ENCODE measurements at regions not wholly inside any gene's neighbourhood (a gene's known extent, or its start where the extent isn't known, plus 50 kb on each side); places are given as distances from the start of the nearest gene placed in this dataset.
A peak's percentile ranks its signal among the peaks of the same experiment; 100 is the strongest.
"Not testable (repeated sequence)": the region's sequence is repeated elsewhere in the genome, so short reads cannot be mapped to it uniquely, and the experiment has no call there.

DNA sequence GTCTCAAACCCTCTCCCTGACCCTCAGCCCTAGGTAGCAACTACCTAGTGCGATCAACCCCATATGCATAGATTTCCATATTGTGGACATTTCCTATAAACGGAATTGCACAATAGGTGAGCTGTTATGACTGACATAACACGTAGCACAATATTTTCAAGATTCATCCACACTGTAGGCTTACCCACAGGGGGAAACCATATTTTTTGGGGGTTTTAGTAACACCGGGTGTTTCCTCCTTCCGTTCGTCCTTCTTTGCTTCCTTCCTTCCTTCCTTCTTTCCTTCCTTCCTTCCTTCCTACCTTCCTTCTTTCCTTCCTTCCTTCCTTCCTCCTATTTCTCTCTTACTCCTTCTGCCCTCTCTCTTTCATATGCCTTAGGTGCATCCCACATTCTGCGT lies 524.2 kb downstream of the CWH43 start:
- not testable (repeated sequence) for DNase-seq (ENCODE audit: low read depth)

DNA sequence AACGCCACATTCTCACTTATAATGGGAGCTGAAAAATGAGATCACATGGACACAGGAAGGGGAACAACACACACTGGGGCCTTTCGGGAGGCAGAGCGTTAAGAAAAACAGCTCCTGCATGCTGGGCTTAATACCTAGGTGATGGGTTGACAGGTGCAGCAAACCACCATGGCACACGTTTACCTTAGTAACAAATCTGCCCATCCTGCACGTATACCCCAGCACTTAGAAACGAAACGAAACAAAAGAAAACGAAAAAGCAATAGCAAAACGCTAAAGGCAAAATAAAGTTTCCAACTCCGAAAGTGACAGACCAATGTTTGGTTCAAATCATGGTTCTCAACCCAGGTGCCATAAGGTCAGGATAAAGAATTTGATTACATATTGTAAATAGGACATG lies 525.3 kb downstream of the CWH43 start:
- DNase-seq (ENCODE audit: low read depth) = not testable (repeated sequence)

- DNase-seq (ENCODE audit: low read depth) = peak; percentile 3
Observed at GRCh38 chr4:49511881-49512491, 525.9 kb downstream of the CWH43 start.

DNA sequence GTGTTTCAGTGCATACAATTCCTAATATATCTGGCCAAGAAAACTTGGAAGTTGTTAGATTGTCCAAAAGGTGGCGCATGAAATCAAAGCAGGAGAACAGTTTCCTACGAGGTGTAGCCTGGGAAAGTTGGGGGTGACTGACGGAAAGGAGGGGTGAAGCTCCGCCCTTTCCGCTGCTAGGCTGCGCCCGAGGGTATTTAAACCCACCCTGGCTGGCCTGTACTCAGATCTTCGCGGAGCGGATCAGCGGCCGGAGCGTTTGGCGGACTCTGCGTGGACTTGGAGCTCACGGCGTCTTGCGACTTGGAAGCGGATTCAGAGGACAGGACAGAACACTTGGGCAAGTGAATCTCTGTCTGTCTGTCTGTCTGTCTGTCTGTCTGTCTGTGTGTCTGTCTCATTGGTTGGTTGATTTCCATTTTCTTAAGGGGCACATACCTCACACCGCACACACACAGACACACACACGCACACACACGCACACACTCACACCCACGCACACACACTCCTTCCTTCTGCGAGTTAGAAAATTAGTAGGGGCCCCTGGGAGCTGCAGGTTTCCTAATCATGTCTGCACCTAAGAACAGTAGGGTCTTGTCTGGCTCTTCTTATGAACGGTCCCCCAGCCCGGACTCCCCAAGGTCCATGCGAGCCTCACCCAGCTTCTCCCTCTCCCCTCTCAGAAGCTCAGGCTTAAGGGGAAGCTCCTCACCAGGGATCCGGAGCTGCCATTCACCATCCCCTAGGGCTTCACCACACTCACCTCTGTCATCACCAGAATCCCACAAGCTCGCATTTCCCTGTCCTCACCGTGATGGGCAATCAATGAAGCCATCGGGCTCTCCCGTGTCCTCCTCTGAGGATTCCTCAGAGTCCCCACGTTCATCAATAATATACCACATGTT lies 526.8 kb downstream of the CWH43 start:
- DNase-seq (ENCODE audit: low read depth) = not testable (repeated sequence)

DNA sequence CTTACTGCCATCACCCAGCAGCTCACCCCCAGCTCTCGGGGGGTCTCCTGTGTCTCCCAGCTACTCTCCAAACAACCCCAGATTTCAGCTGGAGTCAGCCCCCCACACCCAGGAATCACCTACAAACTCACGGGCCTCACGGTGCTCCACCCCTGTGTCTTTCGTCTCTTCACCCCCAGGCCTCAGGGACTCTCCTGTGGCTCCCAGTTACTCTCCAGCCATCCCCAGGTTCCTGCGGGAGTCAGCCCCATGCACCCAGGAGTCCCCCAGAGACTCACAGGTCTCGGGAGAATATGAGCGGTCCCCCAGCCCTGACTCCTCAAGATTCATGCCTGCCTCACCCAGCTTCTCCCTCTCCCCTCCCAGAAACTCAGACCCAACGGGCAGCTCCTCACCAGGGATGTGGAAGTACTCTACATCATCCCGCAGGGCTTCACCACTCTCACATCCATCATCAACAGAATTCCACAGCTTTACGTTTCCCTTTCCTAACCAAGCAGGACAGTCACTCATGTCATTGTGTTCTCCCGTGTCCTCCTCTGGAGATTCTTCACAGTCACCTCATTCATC lies 527.6 kb downstream of the CWH43 start:
- DNase-seq (ENCODE audit: low read depth) = not testable (repeated sequence)

GRCh38 chr4:49514171-49514699 lies 528.2 kb downstream of the CWH43 start:
- DNase-seq (ENCODE audit: low read depth) = peak; percentile 1

DNA sequence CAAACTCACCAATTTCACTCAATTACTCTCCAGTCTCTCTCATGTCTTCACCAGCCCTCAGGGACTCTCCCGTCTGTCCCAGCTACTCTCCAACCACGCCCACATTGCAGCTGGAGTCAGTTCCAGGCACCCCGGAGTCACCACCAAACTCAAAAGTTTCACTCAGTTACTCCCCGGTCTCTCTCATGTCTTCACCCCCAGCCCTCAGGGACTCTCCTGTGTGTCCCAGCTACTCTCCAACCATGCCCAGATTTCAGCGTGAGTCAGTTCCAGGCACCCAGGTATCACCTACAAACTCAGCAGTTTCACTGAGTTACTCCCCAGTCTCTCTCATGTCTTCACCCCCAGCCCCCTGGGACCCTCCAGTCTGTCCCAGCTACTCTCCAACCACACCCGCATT lies 528.8 kb downstream of the CWH43 start:
- DNase-seq (ENCODE audit: low read depth) = not testable (repeated sequence)

DNA sequence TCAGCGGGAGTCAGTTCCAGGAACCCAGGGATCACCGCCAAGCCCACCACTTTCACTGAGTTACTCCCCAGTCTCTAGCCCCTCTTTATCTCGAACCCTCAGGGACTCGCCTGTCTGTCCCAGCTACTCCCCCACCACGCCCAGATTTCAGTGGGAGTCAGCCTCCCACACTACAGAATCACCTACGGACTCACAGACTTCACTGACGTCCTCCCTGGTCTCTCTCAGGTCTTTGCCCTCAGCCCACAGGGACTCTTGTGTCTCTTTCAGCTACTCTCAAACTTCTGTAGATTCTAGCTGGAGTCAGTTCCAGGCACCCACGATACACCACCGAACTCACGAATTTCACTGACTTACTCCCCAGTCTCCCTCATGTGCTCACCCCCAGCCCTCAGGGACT lies 529.2 kb downstream of the CWH43 start:
- DNase-seq (ENCODE audit: low read depth) = not testable (repeated sequence)

GRCh38 chr4:49516096-49516495 lies 530.0 kb downstream of the CWH43 start:
- not testable (repeated sequence) for DNase-seq (ENCODE audit: low read depth)

DNA sequence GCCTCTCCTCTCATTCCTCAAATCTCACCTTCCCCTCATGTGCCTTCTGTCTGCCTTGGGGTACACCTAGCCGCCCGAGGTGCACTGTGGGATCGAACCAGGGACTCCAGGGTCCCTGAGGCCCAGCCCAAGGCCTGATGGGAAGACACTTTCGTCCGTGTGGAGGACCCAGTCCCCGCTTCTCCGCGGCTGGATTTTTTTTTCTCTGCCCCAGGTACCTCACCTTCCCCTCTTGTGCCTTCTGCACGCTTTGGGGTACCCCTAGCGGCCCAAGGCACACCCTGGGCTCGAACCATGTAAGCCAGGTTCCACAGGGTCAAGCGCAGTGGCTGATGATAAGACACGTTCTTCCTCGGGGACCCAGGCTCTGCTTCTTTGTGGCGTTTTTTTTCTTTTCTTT lies 530.7 kb downstream of the CWH43 start:
- no peak for DNase-seq (ENCODE audit: low read depth)

GRCh38 chr4:49517485-49518205 lies 531.6 kb downstream of the CWH43 start:
- not testable (repeated sequence) for DNase-seq (ENCODE audit: low read depth)

DNA sequence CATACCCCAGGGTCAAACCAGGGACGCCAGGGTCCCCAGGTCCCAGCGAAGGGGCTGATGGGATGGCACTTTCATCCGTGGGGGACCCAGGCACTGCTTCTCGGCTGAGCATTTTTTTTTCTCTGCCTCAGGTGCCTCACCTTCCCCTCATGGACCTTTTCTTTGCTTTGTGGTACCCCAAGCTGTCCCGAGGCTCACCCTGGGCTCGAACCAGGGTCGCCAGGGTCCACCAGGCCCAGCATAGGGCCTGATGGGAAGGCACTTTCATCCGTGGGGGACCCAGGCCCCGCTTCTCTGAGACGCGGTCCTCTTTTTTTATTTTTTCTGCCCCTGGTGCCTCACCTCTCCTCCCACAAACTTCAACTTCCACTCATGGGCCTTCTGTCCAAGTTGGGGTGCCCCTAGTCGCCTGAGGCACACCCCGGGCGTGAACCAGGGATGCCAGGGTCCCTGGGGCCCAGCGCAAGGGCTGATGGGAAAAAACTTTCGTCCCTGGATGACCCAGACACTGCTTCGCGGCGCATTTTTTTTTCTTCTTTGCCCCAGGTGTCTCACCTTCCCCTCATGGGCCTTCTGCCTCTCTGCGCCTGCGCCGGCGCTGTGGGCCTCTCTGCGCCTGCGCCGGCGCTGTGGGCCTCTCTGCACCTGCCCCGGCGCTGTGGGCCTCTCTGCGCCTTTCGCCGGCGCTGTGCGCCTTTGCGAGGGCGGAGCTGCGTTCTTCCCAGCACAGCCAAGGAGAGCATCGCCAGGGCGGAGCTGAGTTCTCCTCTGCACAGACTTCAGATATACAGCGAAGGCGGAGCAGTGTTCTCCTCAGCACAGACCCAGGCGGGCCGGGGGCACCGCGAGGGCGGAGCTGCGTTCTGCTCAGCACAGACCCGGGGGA lies 533.3 kb downstream of the CWH43 start:
- DNase-seq (ENCODE audit: low read depth) = not testable (repeated sequence)

- not testable (repeated sequence) for DNase-seq (ENCODE audit: low read depth)
Observed at GRCh38 chr4:49523816-49524765, 538.0 kb downstream of the CWH43 start.

GRCh38 chr4:49558916-49559676 lies 573.0 kb downstream of the CWH43 start:
- DNase-seq (ENCODE audit: low read depth) = not testable (repeated sequence)

DNA sequence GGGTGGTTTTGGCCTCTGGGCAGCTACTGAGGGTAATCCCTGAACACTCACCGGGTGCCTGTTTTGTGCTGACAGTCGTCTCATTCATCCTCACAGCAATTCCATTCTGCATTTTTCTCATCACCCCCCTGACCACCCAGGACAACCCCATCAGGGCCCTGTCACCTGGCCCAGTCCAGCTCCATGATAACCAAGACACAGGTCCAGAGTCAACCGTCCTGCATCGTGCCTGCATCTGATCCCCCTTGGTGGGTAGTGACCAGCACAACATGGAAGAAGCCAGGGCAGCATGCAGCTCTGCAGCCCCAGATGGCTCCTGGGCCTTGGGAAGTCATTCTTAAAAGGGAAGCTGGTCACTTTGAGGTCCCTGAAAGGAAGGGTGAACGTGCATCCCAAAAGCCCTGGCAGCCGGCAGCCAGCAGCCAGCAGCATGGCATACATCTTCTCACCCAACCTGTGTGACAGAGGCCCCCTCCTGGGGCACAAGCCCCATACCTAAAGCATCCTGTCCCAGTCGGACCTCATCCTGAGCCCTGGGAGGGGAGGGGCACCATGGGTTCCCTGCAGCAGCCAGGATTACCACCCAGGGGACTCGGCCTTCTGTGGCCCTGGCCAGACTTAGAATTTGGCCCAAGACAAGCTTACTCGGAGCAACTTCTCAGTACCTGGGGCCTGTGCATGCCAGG lies 574.2 kb downstream of the CWH43 start:
- DNase-seq (ENCODE audit: low read depth) = not testable (repeated sequence)

DNA sequence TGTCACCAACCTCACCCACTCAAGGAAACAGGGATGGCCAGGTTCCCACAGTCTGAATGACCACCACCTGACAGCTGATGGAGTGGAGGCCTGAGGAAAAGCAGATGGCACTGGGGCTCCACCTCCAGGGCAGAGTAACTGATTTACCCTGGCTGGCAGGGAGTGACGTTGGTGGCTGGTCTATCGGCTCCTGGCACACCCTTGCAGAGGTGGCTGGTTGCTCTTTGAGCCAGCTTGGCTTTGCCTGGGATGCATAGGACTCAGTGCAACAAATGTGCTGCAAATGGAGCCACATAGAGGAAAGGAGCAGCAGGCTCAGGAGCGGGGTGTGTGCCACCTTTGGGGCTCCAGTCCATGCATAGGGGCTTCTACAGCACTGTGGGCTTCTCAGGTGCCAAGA lies 574.8 kb downstream of the CWH43 start:
- not testable (repeated sequence) for DNase-seq (ENCODE audit: low read depth)

GRCh38 chr4:49570248-49570647 lies 584.2 kb downstream of the CWH43 start:
- DNase-seq (ENCODE audit: low read depth) = not testable (repeated sequence)

GRCh38 chr4:49573666-49574215 lies 587.7 kb downstream of the CWH43 start:
- not testable (repeated sequence) for DNase-seq (ENCODE audit: low read depth)
